AG08395 (cell line): ENCODE measurements at regions not wholly inside any gene's neighbourhood (a gene's known extent, or its start where the extent isn't known, plus 50 kb on each side); places are given as distances from the start of the nearest gene placed in this dataset.

Experiments
- DNase-seq: peaks from one replicate; pipeline ENCODE4 v3.0.0; 2012; ENCODE audit warnings: mixed read lengths, low spot score

DNA sequence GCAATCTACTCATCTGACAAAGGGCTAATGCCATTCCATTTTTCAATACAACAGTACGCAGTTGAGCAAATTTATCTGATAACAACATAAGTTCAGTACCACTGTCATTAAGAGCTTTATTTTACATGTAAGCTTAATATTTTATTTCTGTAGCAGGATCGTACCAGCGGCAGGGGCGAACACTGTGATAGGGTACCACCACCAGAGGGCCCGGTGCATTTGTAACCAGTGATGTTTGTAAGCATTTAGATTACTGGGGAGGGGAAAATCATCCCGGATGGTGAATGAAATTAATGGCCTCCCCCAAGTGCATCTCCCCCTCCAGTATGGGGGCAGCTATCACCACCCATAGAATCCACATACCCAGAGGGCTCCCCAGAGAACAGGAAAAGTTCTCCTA is 179.0 kb downstream of the ADGRA3 start:
- DNase-seq, result no peak

DNA sequence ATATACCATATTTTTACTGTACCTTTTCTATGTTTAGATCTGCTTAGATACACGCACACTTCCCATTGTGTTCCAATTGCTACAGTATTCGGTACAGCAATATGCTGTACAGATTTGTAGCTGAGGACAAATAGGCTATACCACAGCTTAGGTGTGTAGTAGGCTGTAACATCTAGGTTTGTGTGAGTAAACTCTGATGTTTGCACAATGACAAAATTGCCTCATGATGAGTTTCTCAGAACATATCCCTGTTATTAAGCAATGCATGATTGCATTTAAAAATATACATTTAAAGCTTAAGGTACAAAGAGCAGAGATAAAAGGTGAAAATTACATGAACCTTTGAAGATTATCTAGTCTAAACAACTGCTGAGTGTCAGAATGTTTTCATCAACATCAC is 181.7 kb downstream of the ADGRA3 start:
- no peak for DNase-seq

- DNase-seq, result no peak
These were observed 191.4 kb downstream of the ADGRA3 start for GRCh38 chr4:22324422-22324821.

- no peak for DNase-seq
These were observed 192.2 kb downstream of the ADGRA3 start for GRCh38 chr4:22323691-22324090.

DNA sequence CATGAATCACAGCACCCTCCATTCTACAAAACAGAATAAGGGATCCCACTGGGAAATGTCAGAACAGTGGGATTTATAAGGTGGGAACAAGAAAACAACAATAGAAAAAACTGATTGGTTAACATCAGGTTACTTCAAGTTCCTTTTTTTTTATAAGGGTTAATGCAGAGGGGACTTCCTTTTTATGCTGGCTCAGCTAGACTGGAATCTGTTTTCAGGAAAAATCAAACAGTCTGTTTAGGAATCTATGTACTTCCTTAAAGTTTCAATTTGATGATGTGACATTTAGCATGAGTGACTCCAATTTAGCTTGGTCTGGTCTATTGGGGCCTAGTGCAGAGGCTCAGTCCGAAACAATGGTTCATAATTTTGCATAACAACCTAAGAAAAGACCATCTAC is 192.9 kb downstream of the ADGRA3 start:
- DNase-seq, result no peak

DNA sequence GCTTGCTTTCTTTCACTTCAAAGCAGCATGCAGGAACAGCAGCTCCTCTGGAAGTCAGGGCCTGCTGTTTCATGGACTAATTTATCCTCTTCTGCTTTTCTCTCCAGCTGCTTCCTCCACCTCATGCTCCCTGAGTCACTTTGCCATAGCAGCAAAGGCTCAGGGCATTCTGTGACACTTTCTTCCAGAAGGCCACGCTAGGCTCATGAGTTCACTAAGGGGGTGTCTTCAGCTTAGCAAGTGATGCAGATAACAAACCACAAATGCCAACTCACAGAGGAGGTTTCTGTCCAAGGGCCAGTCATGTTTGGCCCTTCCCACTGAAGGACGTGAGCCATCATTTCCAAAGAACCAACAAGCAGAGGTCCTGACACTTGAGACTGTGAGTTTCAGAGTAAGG is 200.2 kb downstream of the ADGRA3 start:
- DNase-seq, result no peak

- DNase-seq, result no peak
These were observed 201.9 kb downstream of the ADGRA3 start for GRCh38 chr4:22313976-22314375.

GRCh38 chr4:22312113-22312512 is 203.8 kb downstream of the ADGRA3 start:
- no peak for DNase-seq

DNA sequence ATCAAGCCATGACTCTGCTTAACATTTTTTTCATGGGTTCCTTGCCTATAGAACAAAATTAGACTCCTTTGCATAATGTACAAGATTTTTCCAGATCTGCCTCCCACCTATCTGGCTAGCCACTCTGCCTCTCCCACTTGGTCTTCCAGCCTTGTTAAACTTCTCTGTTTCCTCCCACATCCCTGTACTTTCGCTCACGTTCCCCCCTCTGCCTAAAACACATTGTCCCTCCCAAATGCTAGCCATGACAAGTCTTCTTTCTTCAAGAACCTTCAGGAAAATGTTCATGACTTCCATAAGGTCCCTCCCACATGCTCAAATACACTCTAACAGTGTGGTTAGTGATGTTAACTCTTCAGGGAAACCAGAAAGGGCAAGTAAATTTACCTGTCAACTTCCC is 214.6 kb downstream of the ADGRA3 start:
- DNase-seq, result no peak

DNA sequence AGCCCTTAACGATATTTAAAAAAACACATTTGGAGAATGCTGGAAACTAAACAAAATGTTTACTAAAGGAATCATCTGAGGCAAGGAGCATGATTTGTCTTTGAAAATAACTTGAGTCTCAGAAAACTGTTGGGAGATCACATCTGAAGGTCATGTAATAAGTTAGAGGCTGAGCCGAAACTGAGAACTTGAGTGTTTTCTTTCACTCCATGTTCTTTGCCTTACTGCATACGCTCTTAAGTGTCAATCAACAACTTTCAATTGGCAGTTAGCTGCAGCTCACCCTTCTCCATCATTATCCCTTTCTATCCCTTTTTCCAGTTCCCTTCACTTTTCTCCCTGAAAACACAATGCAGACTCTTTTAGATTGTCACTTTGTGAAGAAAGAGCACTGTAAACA is 216.2 kb downstream of the ADGRA3 start:
- no peak for DNase-seq

GRCh38 chr4:22287631-22288030 is 228.2 kb downstream of the ADGRA3 start:
- DNase-seq, result no peak

- no peak for DNase-seq
These were observed 247.4 kb downstream of the ADGRA3 start for GRCh38 chr4:22268350-22269025.

DNA sequence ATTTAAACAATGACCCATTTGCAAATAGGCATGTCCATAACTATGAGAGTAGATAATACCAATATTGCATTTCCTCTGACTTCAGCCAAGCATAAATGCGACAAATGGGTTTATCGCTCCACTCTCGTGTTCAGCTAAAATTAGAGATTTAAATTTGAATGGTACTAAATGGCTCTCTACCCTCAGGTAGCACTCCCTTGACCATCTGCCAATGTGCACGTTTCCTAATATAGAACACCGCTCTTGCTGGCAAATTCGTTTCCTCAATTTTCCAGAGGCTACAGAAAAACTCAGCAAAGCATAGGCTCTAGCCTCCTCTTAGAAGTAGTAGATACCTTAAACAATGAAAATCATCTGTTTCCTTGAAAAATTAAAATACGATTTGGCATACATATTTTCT is 251.6 kb downstream of the ADGRA3 start:
- DNase-seq, result no peak

GRCh38 chr4:22253431-22253830 is 262.4 kb downstream of the ADGRA3 start:
- no peak for DNase-seq

DNA sequence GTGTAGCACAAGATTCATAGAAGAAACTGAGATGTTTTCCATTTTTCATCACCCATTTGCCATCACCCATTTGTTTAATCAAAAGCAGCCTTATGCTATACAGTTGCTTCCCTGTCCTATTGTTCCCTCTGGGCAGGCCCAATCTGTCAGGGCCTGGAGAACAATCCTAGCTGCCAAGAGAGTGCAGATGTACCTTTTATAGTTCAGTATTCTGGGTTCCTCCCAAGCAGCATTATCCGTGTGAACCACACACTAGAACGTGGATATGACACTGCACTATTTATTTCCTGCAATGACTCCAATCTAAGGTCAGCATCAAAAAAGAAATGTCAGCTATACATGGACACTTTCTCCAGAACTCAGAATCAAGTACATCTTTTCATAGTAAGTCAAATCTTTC is 269.0 kb downstream of the ADGRA3 start:
- DNase-seq, result no peak

- no peak for DNase-seq
These were observed 270.6 kb downstream of the ADGRA3 start for GRCh38 chr4:22245294-22245693.

DNA sequence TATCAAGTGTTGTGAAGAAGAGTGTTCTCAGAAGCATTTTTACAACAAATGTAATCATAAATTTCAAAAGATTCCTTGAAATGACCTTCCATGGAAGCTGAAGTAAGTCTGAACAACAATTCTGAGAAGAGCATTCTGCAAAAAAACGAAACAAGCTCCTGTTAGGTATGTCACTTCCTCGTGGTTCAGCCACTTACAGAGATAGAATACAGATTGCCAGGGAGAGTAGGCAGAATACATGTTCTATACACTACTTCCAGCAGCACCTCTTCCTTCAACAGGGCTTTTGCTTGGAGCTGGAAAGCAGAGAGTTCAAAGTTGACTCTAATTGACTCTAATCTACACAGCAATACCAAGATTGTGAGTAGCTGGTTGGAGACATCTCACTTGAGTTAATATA is 274.5 kb downstream of the ADGRA3 start:
- no peak for DNase-seq

GRCh38 chr4:22240814-22241213 is 275.1 kb downstream of the ADGRA3 start:
- DNase-seq, result no peak

- DNase-seq, result no peak
These were observed 277.1 kb downstream of the ADGRA3 start for GRCh38 chr4:22238742-22239141.

DNA sequence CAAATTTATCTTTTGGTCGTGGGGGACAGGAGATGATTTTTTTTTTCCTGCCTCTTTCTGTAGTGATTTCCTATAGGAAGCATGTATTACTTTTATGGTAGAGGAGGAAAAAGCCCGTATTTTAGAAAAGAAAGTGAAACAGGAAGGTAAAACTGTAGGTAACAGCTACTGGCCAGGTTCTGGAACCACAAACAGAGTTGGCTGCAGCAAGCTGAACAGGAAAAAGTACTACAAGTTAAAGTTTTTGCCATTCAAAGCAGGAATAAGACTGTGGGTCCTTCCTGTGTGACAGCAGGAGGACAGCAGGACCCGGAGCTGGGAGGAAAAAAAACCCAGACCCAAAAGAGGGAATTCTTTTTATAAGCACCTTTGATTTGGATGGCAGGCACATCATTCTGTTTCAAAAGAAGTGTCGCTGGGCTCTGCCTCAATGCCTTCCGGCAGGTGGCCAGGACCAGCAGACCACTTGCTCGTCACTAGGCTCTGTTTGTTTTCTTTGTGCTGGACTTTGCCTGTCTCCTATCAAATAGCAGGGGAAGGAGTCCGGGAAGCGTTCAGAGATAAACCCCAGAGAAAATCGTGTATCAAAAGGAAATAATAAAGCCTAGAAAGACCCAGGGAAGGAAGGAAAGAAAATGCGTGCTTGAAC is 277.9 kb downstream of the ADGRA3 start:
- no peak for DNase-seq

DNA sequence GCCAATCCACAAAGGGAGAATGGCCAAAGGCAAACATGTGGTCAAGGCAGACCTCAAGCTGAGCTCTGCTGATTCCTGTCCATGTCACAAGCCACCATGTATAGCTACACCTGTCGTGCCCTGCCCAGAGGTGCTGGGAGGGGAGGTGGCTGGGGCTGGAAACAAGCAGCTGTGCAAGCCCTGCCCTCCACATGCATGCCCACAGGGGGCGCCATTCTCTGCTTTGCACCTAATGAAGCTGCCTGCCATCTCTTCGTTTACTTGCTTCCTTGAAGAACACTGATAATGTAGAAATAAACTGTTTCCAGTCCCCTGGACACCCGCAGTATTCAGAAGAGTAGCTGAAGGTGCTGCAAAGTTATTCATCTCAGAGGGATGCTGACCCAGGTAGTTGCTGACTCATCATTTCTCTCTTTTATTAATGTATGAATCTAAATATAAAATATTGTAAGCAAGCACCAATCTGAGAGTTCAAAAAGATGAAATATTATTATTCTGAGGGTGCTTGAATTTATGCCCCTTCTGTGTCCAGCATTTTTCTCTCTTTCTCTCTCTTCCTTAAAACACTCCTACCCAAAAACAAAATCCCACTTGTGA is 278.6 kb downstream of the ADGRA3 start:
- DNase-seq, result no peak

GRCh38 chr4:22235698-22236097 is 280.2 kb downstream of the ADGRA3 start:
- DNase-seq, result no peak

- DNase-seq, result no peak
These were observed 282.6 kb downstream of the ADGRA3 start for GRCh38 chr4:22233230-22233629.

DNA sequence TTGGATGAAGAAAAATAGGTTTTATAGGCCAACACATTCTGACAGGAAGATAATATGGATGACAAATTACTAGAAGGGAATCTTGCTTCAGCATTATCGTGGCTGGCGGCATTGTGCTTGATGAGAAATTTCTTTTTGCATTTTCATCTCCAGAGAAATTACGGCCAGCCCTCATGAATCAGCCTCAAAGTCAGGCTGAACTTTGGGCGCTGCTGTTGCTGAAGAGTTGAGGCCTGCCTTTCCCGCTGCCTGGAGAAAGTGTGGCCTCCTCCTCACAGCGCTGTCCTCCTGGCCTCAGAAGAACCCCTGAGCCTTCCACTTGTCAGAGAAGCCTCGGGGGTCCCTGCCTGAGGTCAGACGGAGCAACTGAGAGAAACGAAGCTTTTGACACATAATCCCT is 272.4 kb upstream of the KCNIP4 start:
- no peak for DNase-seq
